ENCODE measurements at regions not wholly inside any gene's neighbourhood (a gene's known extent, or its start where the extent isn't known, plus 50 kb on each side); places are given as distances from the start of the nearest gene placed in this dataset.

DNA sequence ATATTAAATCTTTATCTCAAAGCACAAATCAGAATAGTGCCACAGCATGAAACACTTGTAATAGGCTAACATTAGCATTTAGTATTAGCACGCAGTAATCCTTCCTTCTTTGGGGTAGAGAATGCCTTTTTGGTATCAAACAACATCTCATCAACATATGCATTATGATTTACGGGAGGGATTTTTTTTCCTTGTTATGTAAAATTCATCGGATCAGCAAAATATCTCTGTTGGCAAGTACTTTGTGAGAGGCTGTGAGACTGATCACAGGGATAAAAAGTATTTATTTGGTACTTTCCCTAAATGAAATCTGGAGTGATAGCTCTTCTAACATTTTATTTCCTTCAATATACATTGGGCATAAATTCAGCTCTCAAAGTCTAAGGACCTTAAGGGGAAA, 68.4 kb upstream of the TMEM178A start:
- intact Hi-C loops (cut with DNase I), result no loop called here

DNA sequence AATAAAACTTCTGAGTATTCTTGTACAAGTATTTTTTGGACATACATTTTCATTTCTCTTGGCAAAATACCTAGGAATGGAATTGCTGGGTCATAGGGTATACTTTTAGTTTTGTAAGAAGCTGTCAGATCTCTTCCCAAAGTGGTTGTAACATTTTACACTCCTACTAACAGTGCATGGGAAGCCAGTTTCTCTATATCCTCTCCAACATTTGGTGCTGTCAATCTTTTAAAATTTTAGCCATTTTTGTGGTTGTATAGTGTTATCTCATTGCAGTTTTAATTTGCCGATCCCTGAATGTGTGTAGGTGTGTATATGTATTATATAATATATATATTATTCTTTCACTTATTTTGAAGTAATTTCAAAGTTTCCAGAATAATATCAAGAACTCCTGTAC, 63.1 kb upstream of the TMEM178A start:
- Histone ChIP-seq H3K4me3 (ENCODE audit: low read length in 3 of 3) (no peak overlapping the region), H3K36me3 (ENCODE audit: control insufficient read depth in 2 of 3, insufficient read depth in 3 of 3, low read length in 3 of 3) (no peaks in the 10 kb centered on the region), H3K27me3 (ENCODE audit: control insufficient read depth, insufficient read depth, low read length) (no peaks in the 10 kb centered on the region), H3K9me3 (ENCODE audit: control insufficient read depth in 2 of 3, insufficient read depth in 1 of 3, low read length in 3 of 3) (no peaks in the 10 kb centered on the region), H3K9ac (ENCODE audit: low read length in 3 of 3) (no peak overlapping the region), H3K27ac (ENCODE audit: low read depth in 2 of 2, low read length in 2 of 2) (no peak overlapping the region), H3K4me1 (ENCODE audit: control insufficient read depth in 2 of 3, insufficient read depth in 2 of 3, low read depth in 1 of 3, low read length in 3 of 3) (no peaks in the 10 kb centered on the region)
- intact Hi-C loops (cut with DNase I), result no loop called here
- DNase-seq (no peak), FAIRE-seq (no peak)
- TF ChIP-seq, protein P1, sequence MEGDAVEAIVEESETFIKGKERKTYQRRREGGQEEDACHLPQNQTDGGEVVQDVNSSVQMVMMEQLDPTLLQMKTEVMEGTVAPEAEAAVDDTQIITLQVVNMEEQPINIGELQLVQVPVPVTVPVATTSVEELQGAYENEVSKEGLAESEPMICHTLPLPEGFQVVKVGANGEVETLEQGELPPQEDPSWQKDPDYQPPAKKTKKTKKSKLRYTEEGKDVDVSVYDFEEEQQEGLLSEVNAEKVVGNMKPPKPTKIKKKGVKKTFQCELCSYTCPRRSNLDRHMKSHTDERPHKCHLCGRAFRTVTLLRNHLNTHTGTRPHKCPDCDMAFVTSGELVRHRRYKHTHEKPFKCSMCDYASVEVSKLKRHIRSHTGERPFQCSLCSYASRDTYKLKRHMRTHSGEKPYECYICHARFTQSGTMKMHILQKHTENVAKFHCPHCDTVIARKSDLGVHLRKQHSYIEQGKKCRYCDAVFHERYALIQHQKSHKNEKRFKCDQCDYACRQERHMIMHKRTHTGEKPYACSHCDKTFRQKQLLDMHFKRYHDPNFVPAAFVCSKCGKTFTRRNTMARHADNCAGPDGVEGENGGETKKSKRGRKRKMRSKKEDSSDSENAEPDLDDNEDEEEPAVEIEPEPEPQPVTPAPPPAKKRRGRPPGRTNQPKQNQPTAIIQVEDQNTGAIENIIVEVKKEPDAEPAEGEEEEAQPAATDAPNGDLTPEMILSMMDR (IDR thresholded peaks at IDR 0.05; ENCODE audit: borderline replicate concordance, extremely low read depth, insufficient read depth), result no peak

More for the DNA sequence above, 68.4 kb upstream of the TMEM178A start:
- H3K4me3 ChIP-seq (ENCODE audit: low read length in 3 of 3), result no peak overlapping the region
- H3K4me1 ChIP-seq (ENCODE audit: control insufficient read depth in 2 of 3, insufficient read depth in 2 of 3, low read depth in 1 of 3, low read length in 3 of 3), result no peaks in the 10 kb centered on the region
- DNase-seq (no peak), FAIRE-seq (no peak)
- H3K27me3 ChIP-seq (ENCODE audit: control insufficient read depth, insufficient read depth, low read length), result no peaks in the 10 kb centered on the region
- no peaks in the 10 kb centered on the region for H3K36me3 ChIP-seq (ENCODE audit: control insufficient read depth in 2 of 3, insufficient read depth in 3 of 3, low read length in 3 of 3)
- no peak overlapping the region for H3K9ac ChIP-seq (ENCODE audit: low read length in 3 of 3)
- H3K27ac ChIP-seq (ENCODE audit: low read depth in 2 of 2, low read length in 2 of 2), result no peak overlapping the region
- H3K9me3 ChIP-seq (ENCODE audit: control insufficient read depth in 2 of 3, insufficient read depth in 1 of 3, low read length in 3 of 3), result no peaks in the 10 kb centered on the region
- TF ChIP-seq, protein P1 (IDR thresholded peaks at IDR 0.05; ENCODE audit: borderline replicate concordance, extremely low read depth, insufficient read depth), result no peak

DNA sequence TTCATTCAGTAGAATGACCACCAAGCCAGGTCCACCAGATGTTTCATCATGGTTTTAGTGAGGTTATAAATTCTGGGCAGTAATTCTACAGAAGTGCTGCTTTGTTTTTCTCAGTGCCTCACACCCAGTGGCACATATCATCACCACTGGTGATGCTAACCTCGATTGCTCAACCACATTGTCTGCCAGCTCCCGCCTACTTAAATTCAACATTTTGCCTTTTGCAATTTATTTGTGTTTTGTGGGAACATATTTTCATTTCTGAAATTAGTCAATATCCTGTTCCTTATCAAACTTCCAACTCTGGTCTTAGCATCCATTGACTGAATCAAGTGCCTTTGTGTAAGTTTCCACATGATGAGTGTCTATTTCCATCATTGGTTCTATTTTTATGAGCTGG, 62.3 kb upstream of the TMEM178A start:
- TF ChIP-seq, protein P1 (IDR thresholded peaks at IDR 0.05; ENCODE audit: borderline replicate concordance, extremely low read depth, insufficient read depth), result no peak
- FAIRE-seq (no peak), DNase-seq (no peak)
- intact Hi-C loops (cut with DNase I), result no loop called here
- Histone ChIP-seq H3K4me3 (ENCODE audit: low read length in 3 of 3) (no peak overlapping the region), H3K27me3 (ENCODE audit: control insufficient read depth, insufficient read depth, low read length) (no peaks in the 10 kb centered on the region), H3K27ac (ENCODE audit: low read depth in 2 of 2, low read length in 2 of 2) (no peak overlapping the region), H3K36me3 (ENCODE audit: control insufficient read depth in 2 of 3, insufficient read depth in 3 of 3, low read length in 3 of 3) (no peaks in the 10 kb centered on the region), H3K4me1 (ENCODE audit: control insufficient read depth in 2 of 3, insufficient read depth in 2 of 3, low read depth in 1 of 3, low read length in 3 of 3) (peaks cover 0 to 2% (median 0%) of the 10 kb centered on the region in 3 donors), H3K9ac (ENCODE audit: low read length in 3 of 3) (no peak overlapping the region), H3K9me3 (ENCODE audit: control insufficient read depth in 2 of 3, insufficient read depth in 1 of 3, low read length in 3 of 3) (no peaks in the 10 kb centered on the region)

DNA sequence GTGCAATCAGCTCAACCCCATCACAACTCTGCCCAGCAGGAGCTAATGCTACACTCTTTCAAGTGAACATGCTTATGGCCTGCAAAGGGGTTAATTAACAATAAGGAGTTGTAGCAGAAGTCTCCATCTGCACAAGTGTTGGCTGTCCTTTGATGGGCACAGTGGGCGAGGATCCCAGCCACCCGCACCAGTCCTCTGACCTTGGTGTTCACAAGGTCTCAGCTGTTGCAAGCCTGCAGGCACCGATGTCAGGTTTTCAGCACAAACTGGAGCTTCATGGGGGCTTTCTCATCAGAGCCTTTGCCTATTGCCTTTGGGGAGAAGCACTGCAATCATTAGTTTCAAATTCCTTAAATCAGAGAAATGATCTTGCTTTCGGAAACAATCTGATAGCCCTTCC, 60.9 kb upstream of the TMEM178A start:
- H3K4me3 ChIP-seq (ENCODE audit: low read length in 3 of 3), result no peak overlapping the region
- no peak overlapping the region for H3K9ac ChIP-seq (ENCODE audit: low read length in 3 of 3)
- no peaks in the 10 kb centered on the region for H3K36me3 ChIP-seq (ENCODE audit: control insufficient read depth in 2 of 3, insufficient read depth in 3 of 3, low read length in 3 of 3)
- FAIRE-seq (no peak), DNase-seq (no peak)
- no peaks in the 10 kb centered on the region for H3K9me3 ChIP-seq (ENCODE audit: control insufficient read depth in 2 of 3, insufficient read depth in 1 of 3, low read length in 3 of 3)
- intact Hi-C loops (cut with DNase I), result no loop called here
- no peak overlapping the region for H3K27ac ChIP-seq (ENCODE audit: low read depth in 2 of 2, low read length in 2 of 2)
- TF ChIP-seq, protein P1 (IDR thresholded peaks at IDR 0.05; ENCODE audit: borderline replicate concordance, extremely low read depth, insufficient read depth), result no peak
- H3K27me3 ChIP-seq (ENCODE audit: control insufficient read depth, insufficient read depth, low read length), result no peaks in the 10 kb centered on the region
- H3K4me1 ChIP-seq (ENCODE audit: control insufficient read depth in 2 of 3, insufficient read depth in 2 of 3, low read depth in 1 of 3, low read length in 3 of 3), result peaks cover 0 to 4% (median 0%) of the 10 kb centered on the region in 3 donors

Measured in kidney (tissue), 13 donors.